Endothelial cell of umbilical vein (primary cell): ENCODE measurements at regions not wholly inside any gene's neighbourhood (a gene's known extent, or its start where the extent isn't known, plus 50 kb on each side); places are given as distances from the start of the nearest gene placed in this dataset.

Experiments used
- BruUV-seq: library from RNA; stranded (reverse); fragments of 400-500 nt; replicated peaks from 2 replicates; lab custom pipeline; 2021; lab: Mats Ljungman, UMichigan
- CTCF ChIA-PET: fragments of 300-600, 350-600 bp; sonication (Branson Sonifier 250); formaldehyde crosslinking; loops from one replicate; lab custom pipeline; 2021; ENCODE audit warnings: antibody characterized with exemption, inconsistent platforms; lab: Charles Lee
- POLR2A ChIA-PET: fragments of 300-600, 350-600 bp; sonication (Branson Sonifier 250); formaldehyde crosslinking; loops from one replicate; lab custom pipeline; 2021; ENCODE audit warnings: antibody characterized with exemption, inconsistent platforms; lab: Charles Lee
- DNase-seq: peaks from one replicate; pipeline ENCODE4 v3.0.0-alpha.2; 2011; ENCODE audit warnings: low read depth, low spot score
- FAIRE-seq: peaks from 2 replicates; lab custom pipeline; 2011; peaks lifted over from hg19 to GRCh38; lab: Jason Lieb, UNC
- H2AFZ ChIP-seq: 2 replicates; pipeline ENCODE4 v1.6.0; 2012; ENCODE audit warnings: low read depth, low read length, control low read depth, inconsistent platforms
- H3K27ac ChIP-seq: 2 replicates; pipeline ENCODE4 v1.5.1; 2011; ENCODE audit warnings: low read depth, mild to moderate bottlenecking, control low read depth, low read length, moderate library complexity; ENCODE audit not compliant: insufficient read depth
- H3K27me3 ChIP-seq, 2 experiments: 2 replicates each; pipeline versions ENCODE4 v1.6.0 to v1.6.1; 2011; ENCODE audit warnings: low read length in 2 of 2, mixed read lengths in 1 of 2; ENCODE audit not compliant: control insufficient read depth in 2 of 2, insufficient read depth in 2 of 2
- H3K36me3 ChIP-seq, 2 experiments: 2 replicates in 1 of 2; 3 replicates in 1 of 2; pipeline ENCODE4 v1.5.1; 2011; ENCODE audit warnings: low read length in 2 of 2, mild to moderate bottlenecking in 1 of 2, moderate library complexity in 1 of 2; ENCODE audit not compliant: control insufficient read depth in 2 of 2, insufficient read depth in 2 of 2; ENCODE audit errors: extremely low read depth in 1 of 2
- H3K4me1 ChIP-seq: 3 replicates; pipeline ENCODE4 v1.5.1; 2011; ENCODE audit warnings: mild to moderate bottlenecking, low read length; ENCODE audit not compliant: control insufficient read depth, insufficient read depth; ENCODE audit errors: extremely low read depth
- H3K4me2 ChIP-seq: 2 replicates; pipeline ENCODE4 v1.6.1; 2011; ENCODE audit warnings: low read length, control low read depth, mixed read lengths; ENCODE audit not compliant: insufficient read depth
- H3K4me3 ChIP-seq, 3 experiments: fragments of 200-600 bp in 1 of 3; sonication (generic), shearing (Covaris generic) in 1 of 3; replicated peaks in 1 of 3; 2 replicates each; pipeline ENCODE4 v1.5.1; 2011 to 2016; ENCODE audit warnings: control low read depth in 3 of 3, low read length in 3 of 3, mild to moderate bottlenecking in 2 of 3, inconsistent platforms in 1 of 3, low read depth in 1 of 3, moderate library complexity in 1 of 3; ENCODE audit not compliant: insufficient read depth in 1 of 3
- H3K79me2 ChIP-seq: 2 replicates; pipeline ENCODE4 v1.6.0; 2012; ENCODE audit warnings: low read length, inconsistent platforms; ENCODE audit not compliant: control insufficient read depth, insufficient read depth
- H3K9ac ChIP-seq: replicated peaks from 2 replicates; pipeline ENCODE3; 2011; ENCODE audit warnings: low read length, control low read depth; ENCODE audit not compliant: insufficient read depth; ENCODE audit errors: extremely low read depth
- H3K9me1 ChIP-seq: replicated peaks from 3 replicates; pipeline ENCODE4 v1.6.0; 2011; ENCODE audit warnings: mild to moderate bottlenecking, low read length; ENCODE audit not compliant: control insufficient read depth, insufficient read depth; ENCODE audit errors: extremely low read depth
- H3K9me3 ChIP-seq: replicated peaks from 2 replicates; pipeline ENCODE4 v1.5.1; 2012; ENCODE audit warnings: low read length, inconsistent platforms; ENCODE audit not compliant: control insufficient read depth, insufficient read depth
- H4K20me1 ChIP-seq: replicated peaks from 2 replicates; pipeline ENCODE3; 2011; ENCODE audit warnings: mild to moderate bottlenecking, low read length; ENCODE audit not compliant: control insufficient read depth, insufficient read depth; ENCODE audit errors: extremely low read depth
- EZH2 ChIP-seq: IDR thresholded peaks from 2 replicates; pipeline ENCODE4 v1.6.1; 2012; ENCODE audit warnings: borderline replicate concordance, low read depth, mild to moderate bottlenecking, moderate library complexity, low read length, inconsistent platforms; ENCODE audit not compliant: severe bottlenecking
- FOS ChIP-seq: IDR thresholded peaks from 2 replicates; pipeline ENCODE4 v1.6.1; 2011; ENCODE audit warnings: mild to moderate bottlenecking, low read length, moderate library complexity, borderline replicate concordance; ENCODE audit not compliant: insufficient read depth
- GATA2 ChIP-seq: IDR thresholded peaks from 2 replicates; pipeline ENCODE4 v1.7.0; 2011; ENCODE audit warnings: low read depth, mild to moderate bottlenecking, moderate library complexity, mixed read lengths, low read length; ENCODE audit not compliant: insufficient read length, insufficient read depth
- JUN ChIP-seq: IDR thresholded peaks from 2 replicates; pipeline ENCODE4 v1.6.1; 2011; ENCODE audit warnings: borderline replicate concordance, low read depth; ENCODE audit not compliant: insufficient read length, insufficient read depth
- MYC ChIP-seq: IDR thresholded peaks from one replicate; pipeline ENCODE4 v1.6.1; 2011; ENCODE audit warnings: mild to moderate bottlenecking, low read depth, low read length
- POLR2A ChIP-seq: IDR thresholded peaks from 2 replicates; pipeline ENCODE4 v1.6.1; 2012; ENCODE audit warnings: low read depth, mild to moderate bottlenecking, control low read depth, low read length
- POLR2AphosphoS5 ChIP-seq: IDR thresholded peaks from 2 replicates; pipeline ENCODE4 v1.6.1; 2012; ENCODE audit warnings: low read depth, mild to moderate bottlenecking, control low read depth, low read length, moderate library complexity; ENCODE audit not compliant: insufficient read depth
- dilution Hi-C: fragments of 300-500 bp; cut with MboI; formaldehyde crosslinking; loops from one replicate; pipeline ENCODE4 v1.15.0; 2019; ENCODE audit warnings: low sequenced_read_pairs; ENCODE audit not compliant: extremely low pct_ligation_motif_present
- intact Hi-C: fragments of 100-400 bp; cut with micrococcal nuclease; formaldehyde crosslinking; loops from one replicate; pipeline ENCODE4 v1.10.0; 2022
- TF ChIP-seq, protein P1 (sequence below), 2 donors: IDR thresholded peaks; 1 replicate in 1 of 2; 2 replicates in 1 of 2; pipeline ENCODE4 v1.5.1; 2011; ENCODE audit warnings: low read length in 2 of 2, mild to moderate bottlenecking in 2 of 2, moderate library complexity in 2 of 2, control low read depth in 1 of 2, inconsistent platforms in 1 of 2, low read depth in 1 of 2; ENCODE audit not compliant: insufficient read depth in 1 of 2; ENCODE audit errors: extremely low read depth in 1 of 2
- TF ChIP-seq, protein P2 (sequence below): IDR thresholded peaks from 2 replicates; pipeline ENCODE4 v1.6.1; 2011; ENCODE audit not compliant: insufficient read depth, insufficient read length

DNA sequence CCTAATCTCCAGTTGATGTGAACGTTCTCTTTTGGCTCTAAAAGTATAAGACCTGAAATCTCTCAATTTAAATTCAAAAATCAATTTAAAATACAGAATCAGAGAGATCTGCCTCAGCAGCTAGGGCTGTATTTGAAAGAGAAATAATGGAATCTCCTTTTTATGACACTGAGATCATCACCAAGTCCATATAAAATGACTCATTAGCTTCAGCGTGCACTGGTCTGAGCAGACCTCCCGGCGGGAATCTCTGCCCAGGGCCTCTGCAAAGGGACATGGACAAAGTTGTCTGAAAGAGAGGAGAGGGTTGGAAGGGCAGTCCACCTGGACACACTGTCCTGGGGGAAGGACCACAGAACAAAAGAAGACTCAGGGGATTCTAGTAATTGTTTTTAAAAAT is 855.6 kb downstream of the EFNB2 start:
- no peak for DNase-seq
- FAIRE-seq: no peak

More for the DNA sequence above, 855.6 kb downstream of the EFNB2 start:
- BruUV-seq: no TSS peak
- Histone ChIP-seq H3K79me2 (no peaks in the 10 kb centered on the region), H3K36me3 (no peaks in the 10 kb centered on the region), H2AFZ (no peak overlapping the region), H3K9me3 (no peaks in the 10 kb centered on the region), H3K4me3 (no peak overlapping the region), H3K27me3 (no peaks in the 10 kb centered on the region), H3K4me2 (no peak overlapping the region), H3K9ac (no peak overlapping the region), H3K27ac (no peak overlapping the region), H3K4me1 (no peaks in the 10 kb centered on the region), H4K20me1 (no peaks in the 10 kb centered on the region), H3K9me1 (no peaks in the 10 kb centered on the region)
- ChIA-PET CTCF (interaction anchor here (0.6 to 1.2 kb wide), 2 partner anchors 9 to 33 kb away, joined by 3 read pairs; no protein-coding TSS in a partner anchor), POLR2A (no interaction called here)
- TF ChIP-seq FOS: no peak
- TF ChIP-seq, protein P1, sequence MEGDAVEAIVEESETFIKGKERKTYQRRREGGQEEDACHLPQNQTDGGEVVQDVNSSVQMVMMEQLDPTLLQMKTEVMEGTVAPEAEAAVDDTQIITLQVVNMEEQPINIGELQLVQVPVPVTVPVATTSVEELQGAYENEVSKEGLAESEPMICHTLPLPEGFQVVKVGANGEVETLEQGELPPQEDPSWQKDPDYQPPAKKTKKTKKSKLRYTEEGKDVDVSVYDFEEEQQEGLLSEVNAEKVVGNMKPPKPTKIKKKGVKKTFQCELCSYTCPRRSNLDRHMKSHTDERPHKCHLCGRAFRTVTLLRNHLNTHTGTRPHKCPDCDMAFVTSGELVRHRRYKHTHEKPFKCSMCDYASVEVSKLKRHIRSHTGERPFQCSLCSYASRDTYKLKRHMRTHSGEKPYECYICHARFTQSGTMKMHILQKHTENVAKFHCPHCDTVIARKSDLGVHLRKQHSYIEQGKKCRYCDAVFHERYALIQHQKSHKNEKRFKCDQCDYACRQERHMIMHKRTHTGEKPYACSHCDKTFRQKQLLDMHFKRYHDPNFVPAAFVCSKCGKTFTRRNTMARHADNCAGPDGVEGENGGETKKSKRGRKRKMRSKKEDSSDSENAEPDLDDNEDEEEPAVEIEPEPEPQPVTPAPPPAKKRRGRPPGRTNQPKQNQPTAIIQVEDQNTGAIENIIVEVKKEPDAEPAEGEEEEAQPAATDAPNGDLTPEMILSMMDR (IDR thresholded peaks at IDR 0.05; ENCODE audit: extremely low read depth in 1 of 2, insufficient read depth in 1 of 2, low read depth in 1 of 2, low read length in 2 of 2): no peak
- TF ChIP-seq GATA2: no peak
- TF ChIP-seq, protein P2, sequence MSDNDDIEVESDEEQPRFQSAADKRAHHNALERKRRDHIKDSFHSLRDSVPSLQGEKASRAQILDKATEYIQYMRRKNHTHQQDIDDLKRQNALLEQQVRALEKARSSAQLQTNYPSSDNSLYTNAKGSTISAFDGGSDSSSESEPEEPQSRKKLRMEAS: no peak
- TF ChIP-seq EZH2: no peak
- no peak for TF ChIP-seq MYC
- no peak for TF ChIP-seq POLR2A
- TF ChIP-seq JUN: no peak
- no peak for TF ChIP-seq POLR2AphosphoS5
- dilution Hi-C loops (no loop called here), intact Hi-C loops (no loop called here)
